DND-41 (cell line): ENCODE measurements at regions not wholly inside any gene's neighbourhood (a gene's known extent, or its start where the extent isn't known, plus 50 kb on each side); places are given as distances from the start of the nearest gene placed in this dataset.

Source experiments
- ATAC-seq: fragments of 200-7000 bp; cut with Tn5 transposase; 3 replicates; pipeline ENCODE4 v1.9.1; 2021; ENCODE audit warnings: low read depth; ENCODE audit not compliant: insufficient read depth
- DNase-seq: peaks from one replicate; pipeline ENCODE4 v3.0.0-alpha.2; 2020
- H2AFZ ChIP-seq: 2 replicates; pipeline ENCODE4 v1.6.0; 2012; ENCODE audit warnings: low read depth, low read length
- H3K27ac ChIP-seq: 2 replicates; pipeline ENCODE4 v1.5.1; 2012; ENCODE audit warnings: low read length, inconsistent platforms
- H3K27me3 ChIP-seq: fragments of 200-600 bp; sonication (generic); 2 replicates; pipeline ENCODE4 v1.6.0; 2012; ENCODE audit warnings: low read length, mild to moderate bottlenecking, inconsistent platforms; ENCODE audit not compliant: insufficient read depth, poor library complexity
- H3K36me3 ChIP-seq: 2 replicates; pipeline ENCODE4 v1.5.1; 2012; ENCODE audit warnings: low read length, inconsistent platforms; ENCODE audit not compliant: insufficient read depth
- H3K4me1 ChIP-seq: 2 replicates; pipeline ENCODE4 v1.5.1; 2012; ENCODE audit warnings: mild to moderate bottlenecking, low read length; ENCODE audit not compliant: insufficient read depth
- H3K4me2 ChIP-seq: 2 replicates; pipeline ENCODE4 v1.6.0; 2012; ENCODE audit warnings: mild to moderate bottlenecking, moderate library complexity, low read length, inconsistent platforms; ENCODE audit not compliant: insufficient read depth
- H3K4me3 ChIP-seq, 2 experiments: fragments of 200-600 bp in 1 of 2; shearing (Covaris generic) in 1 of 2; 2 replicates each; pipeline ENCODE4 v1.5.1; 2012 to 2016; ENCODE audit warnings: inconsistent platforms in 2 of 2, low read length in 2 of 2, mild to moderate bottlenecking in 2 of 2, low read depth in 1 of 2, moderate library complexity in 1 of 2
- H3K79me2 ChIP-seq: 2 replicates; pipeline ENCODE4 v1.6.0; 2012; ENCODE audit warnings: low read length, inconsistent platforms; ENCODE audit not compliant: insufficient read depth
- H3K9ac ChIP-seq: 2 replicates; pipeline ENCODE4 v1.6.0; 2012; ENCODE audit warnings: low read depth, mild to moderate bottlenecking, inconsistent platforms, low read length, moderate library complexity
- H3K9me3 ChIP-seq: 2 replicates; pipeline ENCODE4 v1.5.1; 2012; ENCODE audit warnings: low read length, moderate library complexity, mild to moderate bottlenecking, inconsistent platforms; ENCODE audit not compliant: insufficient read depth, severe bottlenecking
- H4K20me1 ChIP-seq: 2 replicates; pipeline ENCODE4 v1.6.0; 2012; ENCODE audit warnings: low read length; ENCODE audit not compliant: insufficient read depth
- EZH2 ChIP-seq: IDR thresholded peaks from 3 replicates; pipeline ENCODE4 v1.6.1; 2012; ENCODE audit warnings: borderline replicate concordance, low read depth, mild to moderate bottlenecking, moderate library complexity, low read length, inconsistent platforms; ENCODE audit not compliant: severe bottlenecking
- TF ChIP-seq, protein P1 (sequence below): IDR thresholded peaks from 2 replicates; pipeline ENCODE4 v1.5.1; 2012; ENCODE audit warnings: borderline replicate concordance, low read length, moderate library complexity, mild to moderate bottlenecking; ENCODE audit not compliant: poor library complexity, severe bottlenecking; ENCODE audit errors: extremely low read depth

DNA sequence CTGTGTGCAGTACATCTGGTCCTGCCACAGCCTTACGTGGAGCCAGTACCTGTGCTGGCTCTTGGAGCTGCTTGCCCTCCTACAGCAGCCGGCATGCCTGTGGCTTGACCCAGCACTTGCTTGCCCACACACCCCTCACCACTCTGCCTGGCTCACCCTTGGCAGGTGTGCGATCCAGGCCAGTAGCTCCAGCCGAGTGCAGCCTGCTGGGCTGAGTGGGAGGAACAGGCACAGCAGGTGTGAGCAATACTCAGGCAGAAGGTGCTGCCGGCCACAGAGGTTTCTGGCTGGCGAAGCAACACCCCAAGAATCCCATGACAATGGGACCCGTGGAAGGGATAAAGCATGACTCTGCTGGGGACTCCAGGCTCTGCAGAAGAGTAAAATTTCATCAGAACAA, 173.5 kb upstream of the ADCY1 start:
- Histone ChIP-seq H3K9me3 (no peaks in the 10 kb centered on the region), H3K4me1 (no peaks in the 10 kb centered on the region), H3K4me3 (no peak overlapping the region), H3K9ac (no peak overlapping the region), H2AFZ (no peak overlapping the region), H3K36me3 (no peaks in the 10 kb centered on the region), H4K20me1 (no peaks in the 10 kb centered on the region; the same call in 1 of the 2 replicates), H3K79me2 (no peaks in the 10 kb centered on the region), H3K27me3 (no peaks in the 10 kb centered on the region), H3K27ac (no peak overlapping the region), H3K4me2 (no peak overlapping the region)
- TF ChIP-seq, protein P1, sequence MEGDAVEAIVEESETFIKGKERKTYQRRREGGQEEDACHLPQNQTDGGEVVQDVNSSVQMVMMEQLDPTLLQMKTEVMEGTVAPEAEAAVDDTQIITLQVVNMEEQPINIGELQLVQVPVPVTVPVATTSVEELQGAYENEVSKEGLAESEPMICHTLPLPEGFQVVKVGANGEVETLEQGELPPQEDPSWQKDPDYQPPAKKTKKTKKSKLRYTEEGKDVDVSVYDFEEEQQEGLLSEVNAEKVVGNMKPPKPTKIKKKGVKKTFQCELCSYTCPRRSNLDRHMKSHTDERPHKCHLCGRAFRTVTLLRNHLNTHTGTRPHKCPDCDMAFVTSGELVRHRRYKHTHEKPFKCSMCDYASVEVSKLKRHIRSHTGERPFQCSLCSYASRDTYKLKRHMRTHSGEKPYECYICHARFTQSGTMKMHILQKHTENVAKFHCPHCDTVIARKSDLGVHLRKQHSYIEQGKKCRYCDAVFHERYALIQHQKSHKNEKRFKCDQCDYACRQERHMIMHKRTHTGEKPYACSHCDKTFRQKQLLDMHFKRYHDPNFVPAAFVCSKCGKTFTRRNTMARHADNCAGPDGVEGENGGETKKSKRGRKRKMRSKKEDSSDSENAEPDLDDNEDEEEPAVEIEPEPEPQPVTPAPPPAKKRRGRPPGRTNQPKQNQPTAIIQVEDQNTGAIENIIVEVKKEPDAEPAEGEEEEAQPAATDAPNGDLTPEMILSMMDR: no peak
- TF ChIP-seq EZH2: no peak
- no peak for ATAC-seq
- no peak for DNase-seq

DNA sequence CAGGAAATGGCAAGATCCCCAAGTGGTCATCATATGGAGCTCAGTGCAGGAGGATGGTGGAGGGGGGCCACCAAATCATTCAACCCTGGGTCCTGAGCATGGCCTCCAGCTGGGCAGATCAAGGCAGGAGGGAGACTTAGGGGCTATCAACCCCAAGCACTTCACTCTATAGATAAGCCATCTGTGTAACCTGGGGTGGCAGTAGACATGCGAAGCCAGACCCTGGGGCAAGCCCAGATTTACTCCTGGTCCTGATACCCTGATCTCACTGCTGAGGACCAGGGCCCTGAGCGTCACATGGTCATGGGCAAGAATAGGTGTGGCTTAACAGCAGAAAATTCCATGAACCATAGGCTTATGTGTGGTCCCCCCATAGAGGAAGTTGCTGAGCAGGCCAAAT, 173.0 kb upstream of the ADCY1 start:
- DNase-seq (no peak), ATAC-seq (no peak)
- H3K79me2 ChIP-seq: no peaks in the 10 kb centered on the region
- H3K27ac ChIP-seq: no peak overlapping the region
- no peaks in the 10 kb centered on the region for H3K4me1 ChIP-seq
- no peaks in the 10 kb centered on the region for H3K27me3 ChIP-seq
- no peak overlapping the region for H3K9ac ChIP-seq
- TF ChIP-seq, protein P1: no peak
- TF ChIP-seq EZH2: no peak
- no peak overlapping the region for H3K4me2 ChIP-seq
- H3K9me3 ChIP-seq: no peaks in the 10 kb centered on the region
- no peaks in the 10 kb centered on the region for H3K36me3 ChIP-seq
- H4K20me1 ChIP-seq: no peaks in the 10 kb centered on the region; the same call in 1 of the 2 replicates
- no peak overlapping the region for H2AFZ ChIP-seq
- no peak overlapping the region for H3K4me3 ChIP-seq

GRCh38 chr7:45401851-45402250, 172.3 kb upstream of the ADCY1 start:
- Histone ChIP-seq H3K9me3 (no peaks in the 10 kb centered on the region), H2AFZ (no peak overlapping the region), H3K79me2 (no peaks in the 10 kb centered on the region), H3K4me2 (no peak overlapping the region), H3K36me3 (no peaks in the 10 kb centered on the region), H3K9ac (no peak overlapping the region), H3K27me3 (no peaks in the 10 kb centered on the region), H4K20me1 (no peaks in the 10 kb centered on the region; the same call in 1 of the 2 replicates), H3K4me1 (no peaks in the 10 kb centered on the region), H3K4me3 (no peak overlapping the region), H3K27ac (no peak overlapping the region)
- no peak for DNase-seq
- TF ChIP-seq, protein P1: no peak
- TF ChIP-seq EZH2: no peak
- no peak for ATAC-seq
